ENCODE measurements at regions not wholly inside any gene's neighbourhood (a gene's known extent, or its start where the extent isn't known, plus 50 kb on each side); places are given as distances from the start of the nearest gene placed in this dataset.

DNA sequence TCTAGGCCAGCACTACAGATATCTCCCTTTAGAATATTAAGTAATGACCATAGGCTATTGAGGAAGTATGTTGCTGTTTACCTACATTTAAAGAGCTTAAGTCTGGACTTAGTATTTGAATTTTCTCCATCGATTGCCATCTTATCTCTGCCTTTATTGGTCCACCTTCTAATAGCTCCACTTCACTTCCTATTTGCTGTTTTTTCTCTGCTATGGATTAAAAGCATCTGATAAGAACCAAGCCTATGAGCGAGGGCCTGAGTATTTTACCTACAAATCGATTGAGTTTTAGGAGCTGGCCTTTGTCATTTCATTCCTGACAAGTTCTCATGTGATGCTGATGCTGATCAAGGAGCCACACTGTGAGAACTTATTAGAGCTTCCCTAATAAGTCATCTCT is 52.6 kb upstream of the AKAP13 start:
- TF ChIP-seq, protein P1, sequence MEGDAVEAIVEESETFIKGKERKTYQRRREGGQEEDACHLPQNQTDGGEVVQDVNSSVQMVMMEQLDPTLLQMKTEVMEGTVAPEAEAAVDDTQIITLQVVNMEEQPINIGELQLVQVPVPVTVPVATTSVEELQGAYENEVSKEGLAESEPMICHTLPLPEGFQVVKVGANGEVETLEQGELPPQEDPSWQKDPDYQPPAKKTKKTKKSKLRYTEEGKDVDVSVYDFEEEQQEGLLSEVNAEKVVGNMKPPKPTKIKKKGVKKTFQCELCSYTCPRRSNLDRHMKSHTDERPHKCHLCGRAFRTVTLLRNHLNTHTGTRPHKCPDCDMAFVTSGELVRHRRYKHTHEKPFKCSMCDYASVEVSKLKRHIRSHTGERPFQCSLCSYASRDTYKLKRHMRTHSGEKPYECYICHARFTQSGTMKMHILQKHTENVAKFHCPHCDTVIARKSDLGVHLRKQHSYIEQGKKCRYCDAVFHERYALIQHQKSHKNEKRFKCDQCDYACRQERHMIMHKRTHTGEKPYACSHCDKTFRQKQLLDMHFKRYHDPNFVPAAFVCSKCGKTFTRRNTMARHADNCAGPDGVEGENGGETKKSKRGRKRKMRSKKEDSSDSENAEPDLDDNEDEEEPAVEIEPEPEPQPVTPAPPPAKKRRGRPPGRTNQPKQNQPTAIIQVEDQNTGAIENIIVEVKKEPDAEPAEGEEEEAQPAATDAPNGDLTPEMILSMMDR (IDR thresholded peaks at IDR 0.05), result no peak
- TF ChIP-seq POLR2A (IDR thresholded peaks at IDR 0.05), result no peak
